ENCODE measurements at regions not wholly inside any gene's neighbourhood (a gene's known extent, or its start where the extent isn't known, plus 50 kb on each side); places are given as distances from the start of the nearest gene placed in this dataset.

DNA sequence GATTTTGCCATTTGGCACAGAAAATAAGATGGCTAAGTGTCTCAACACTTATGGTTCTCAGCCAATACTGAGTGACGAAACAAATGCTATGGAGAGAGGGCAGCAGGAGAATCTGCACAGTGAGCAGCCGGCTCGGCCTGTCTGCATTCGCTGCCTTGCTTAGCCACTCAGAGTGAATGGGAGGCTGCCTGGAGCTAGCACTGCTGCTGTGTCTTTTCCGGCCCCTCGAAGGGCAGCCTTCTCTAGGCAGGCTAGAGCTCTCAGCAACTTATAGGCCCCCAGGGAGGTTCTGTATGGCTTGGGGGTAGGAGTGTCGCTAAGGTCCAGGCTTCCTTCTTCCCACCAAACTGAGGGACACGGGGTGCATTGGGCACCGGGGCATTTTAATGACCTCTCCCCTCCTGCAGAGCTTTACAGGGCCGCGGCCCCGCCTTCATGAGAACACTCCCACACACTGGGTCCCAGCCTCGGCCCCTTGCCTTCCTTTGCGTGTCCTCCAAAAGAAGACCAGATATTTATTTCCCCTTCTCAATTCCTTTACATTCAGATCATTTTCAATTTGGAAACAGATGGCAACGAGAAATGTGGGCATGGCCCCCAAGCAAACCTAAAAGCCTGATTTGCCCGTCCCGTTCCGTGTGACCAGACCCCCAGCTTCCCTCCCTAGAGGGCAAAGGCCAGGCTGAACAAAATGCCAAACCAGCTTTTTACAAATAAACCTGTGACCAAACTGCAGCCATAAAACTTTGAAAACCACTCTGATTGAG, 670.9 kb downstream of the TOX3 start:
- no peaks in the 10 kb centered on the region for H3K4me1 ChIP-seq (ENCODE audit: control insufficient read depth in 1 of 2, insufficient read depth in 1 of 2, low read depth in 1 of 2, low read length in 1 of 2)
- no peak overlapping the region for H3K4me3 ChIP-seq (ENCODE audit: low read depth in 1 of 2, low read length in 1 of 2)
- H3K27ac ChIP-seq, result no peak overlapping the region
- no peaks in the 10 kb centered on the region for H3K27me3 ChIP-seq
- no peaks in the 10 kb centered on the region for H3K9me3 ChIP-seq
- no peaks in the 10 kb centered on the region for H3K36me3 ChIP-seq
- TF ChIP-seq, protein P1, sequence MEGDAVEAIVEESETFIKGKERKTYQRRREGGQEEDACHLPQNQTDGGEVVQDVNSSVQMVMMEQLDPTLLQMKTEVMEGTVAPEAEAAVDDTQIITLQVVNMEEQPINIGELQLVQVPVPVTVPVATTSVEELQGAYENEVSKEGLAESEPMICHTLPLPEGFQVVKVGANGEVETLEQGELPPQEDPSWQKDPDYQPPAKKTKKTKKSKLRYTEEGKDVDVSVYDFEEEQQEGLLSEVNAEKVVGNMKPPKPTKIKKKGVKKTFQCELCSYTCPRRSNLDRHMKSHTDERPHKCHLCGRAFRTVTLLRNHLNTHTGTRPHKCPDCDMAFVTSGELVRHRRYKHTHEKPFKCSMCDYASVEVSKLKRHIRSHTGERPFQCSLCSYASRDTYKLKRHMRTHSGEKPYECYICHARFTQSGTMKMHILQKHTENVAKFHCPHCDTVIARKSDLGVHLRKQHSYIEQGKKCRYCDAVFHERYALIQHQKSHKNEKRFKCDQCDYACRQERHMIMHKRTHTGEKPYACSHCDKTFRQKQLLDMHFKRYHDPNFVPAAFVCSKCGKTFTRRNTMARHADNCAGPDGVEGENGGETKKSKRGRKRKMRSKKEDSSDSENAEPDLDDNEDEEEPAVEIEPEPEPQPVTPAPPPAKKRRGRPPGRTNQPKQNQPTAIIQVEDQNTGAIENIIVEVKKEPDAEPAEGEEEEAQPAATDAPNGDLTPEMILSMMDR (IDR thresholded peaks at IDR 0.05), result no peak

DNA sequence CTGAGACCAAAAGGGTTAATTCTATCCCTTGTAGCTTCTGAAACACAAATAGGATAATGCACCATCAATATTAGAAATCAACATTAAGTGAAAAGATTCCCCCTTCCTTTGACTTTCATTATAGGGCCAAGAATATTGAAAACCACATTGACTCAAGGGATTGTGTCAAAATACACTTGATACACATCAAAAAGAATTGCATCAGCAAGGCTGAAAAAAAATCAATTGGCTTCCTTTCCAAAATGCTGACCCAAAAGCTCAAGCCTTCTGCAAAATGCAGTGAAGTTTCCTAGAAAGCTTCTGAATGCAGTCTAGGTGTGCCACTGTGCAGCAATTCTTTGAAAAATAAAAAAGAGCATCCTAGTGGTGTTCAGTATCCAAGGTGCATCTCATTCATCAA, 674.4 kb downstream of the TOX3 start:
- TF ChIP-seq, protein P1 (IDR thresholded peaks at IDR 0.05), result no peak
- Histone ChIP-seq H3K36me3 (no peaks in the 10 kb centered on the region), H3K4me3 (ENCODE audit: low read depth in 1 of 2, low read length in 1 of 2) (no peak overlapping the region), H3K9me3 (no peaks in the 10 kb centered on the region), H3K27ac (no peak overlapping the region), H3K4me1 (ENCODE audit: control insufficient read depth in 1 of 2, insufficient read depth in 1 of 2, low read depth in 1 of 2, low read length in 1 of 2) (no peaks in the 10 kb centered on the region), H3K27me3 (no peaks in the 10 kb centered on the region)

DNA sequence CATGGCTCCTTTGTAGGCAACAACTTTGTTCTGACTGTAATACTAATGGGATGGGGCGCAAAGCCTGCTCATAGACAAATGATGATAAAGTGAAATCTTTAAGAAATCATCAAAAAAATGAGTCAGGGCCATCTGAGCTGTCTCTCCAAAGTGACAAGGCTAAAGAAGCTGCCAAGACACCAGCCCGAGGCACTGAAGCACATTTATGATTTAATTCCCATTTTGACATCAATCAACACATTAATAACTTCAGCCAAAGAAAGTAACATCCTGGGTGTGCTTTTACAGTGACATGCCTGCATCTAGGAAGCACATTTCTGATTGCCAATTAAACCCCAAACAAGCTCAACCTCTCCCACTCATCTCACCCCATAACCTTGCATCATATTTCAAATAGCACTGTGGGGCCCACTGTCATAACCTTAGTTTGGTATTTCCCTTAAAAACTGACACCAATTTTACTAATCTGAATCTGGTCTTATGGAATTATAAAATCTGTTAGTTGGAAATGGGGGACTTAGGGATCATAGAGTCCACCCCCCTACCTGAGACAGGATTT, 676.6 kb downstream of the TOX3 start:
- Histone ChIP-seq H3K36me3 (no peaks in the 10 kb centered on the region), H3K4me3 (ENCODE audit: low read depth in 1 of 2, low read length in 1 of 2) (no peak overlapping the region), H3K27me3 (no peaks in the 10 kb centered on the region), H3K27ac (no peak overlapping the region), H3K4me1 (ENCODE audit: control insufficient read depth in 1 of 2, insufficient read depth in 1 of 2, low read depth in 1 of 2, low read length in 1 of 2) (no peaks in the 10 kb centered on the region), H3K9me3 (no peaks in the 10 kb centered on the region)
- TF ChIP-seq, protein P1 (IDR thresholded peaks at IDR 0.05), result no peak

DNA sequence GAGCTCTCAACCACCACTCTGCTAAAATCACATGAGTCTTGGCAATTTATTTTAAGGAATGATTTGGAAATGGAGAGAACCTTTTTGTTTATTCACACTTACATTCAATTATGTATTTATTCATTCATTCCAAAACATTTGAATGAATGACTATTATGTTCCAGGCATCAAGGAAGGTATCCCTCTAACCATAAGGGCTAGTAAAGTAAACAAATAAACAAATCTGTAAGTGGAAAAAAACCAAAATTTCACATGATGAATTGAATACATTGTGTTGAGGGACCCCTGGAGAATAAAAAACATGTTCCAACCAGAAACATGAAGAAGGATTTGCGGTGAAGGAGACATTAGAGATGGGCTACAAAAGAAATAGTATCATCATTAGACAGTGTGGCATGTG, 677.8 kb downstream of the TOX3 start:
- Histone ChIP-seq H3K27ac (no peak overlapping the region), H3K36me3 (no peaks in the 10 kb centered on the region), H3K27me3 (no peaks in the 10 kb centered on the region), H3K4me1 (ENCODE audit: control insufficient read depth in 1 of 2, insufficient read depth in 1 of 2, low read depth in 1 of 2, low read length in 1 of 2) (no peaks in the 10 kb centered on the region), H3K4me3 (ENCODE audit: low read depth in 1 of 2, low read length in 1 of 2) (no peak overlapping the region), H3K9me3 (no peaks in the 10 kb centered on the region)
- TF ChIP-seq, protein P1 (IDR thresholded peaks at IDR 0.05), result no peak

DNA sequence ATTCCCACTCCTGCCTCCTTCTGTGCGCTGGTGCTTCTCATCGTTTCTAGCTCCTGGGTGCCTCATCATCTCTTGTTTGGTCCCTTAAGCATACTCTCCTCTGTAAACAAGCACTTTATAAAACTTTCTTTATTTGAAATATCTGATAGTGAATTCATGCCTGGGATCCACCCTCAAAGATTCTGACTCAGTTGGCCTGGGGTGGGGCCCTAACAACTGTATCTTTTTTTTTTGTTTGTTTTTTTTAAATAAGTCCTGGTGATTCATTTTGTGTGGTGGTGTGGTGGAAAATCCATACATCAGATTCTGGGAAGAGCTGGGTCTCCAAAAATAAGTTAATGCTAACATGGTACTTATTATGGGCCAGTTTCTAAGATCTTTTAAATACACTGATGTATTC, 678.3 kb downstream of the TOX3 start:
- H3K9me3 ChIP-seq, result no peaks in the 10 kb centered on the region
- no peak overlapping the region for H3K4me3 ChIP-seq (ENCODE audit: low read depth in 1 of 2, low read length in 1 of 2)
- no peaks in the 10 kb centered on the region for H3K36me3 ChIP-seq
- TF ChIP-seq, protein P1 (IDR thresholded peaks at IDR 0.05), result no peak
- no peaks in the 10 kb centered on the region for H3K4me1 ChIP-seq (ENCODE audit: control insufficient read depth in 1 of 2, insufficient read depth in 1 of 2, low read depth in 1 of 2, low read length in 1 of 2)
- no peak overlapping the region for H3K27ac ChIP-seq
- H3K27me3 ChIP-seq, result no peaks in the 10 kb centered on the region
